Anterior cingulate cortex (tissue), 58 donors: ENCODE measurements at regions not wholly inside any gene's neighbourhood (a gene's known extent, or its start where the extent isn't known, plus 50 kb on each side); places are given as distances from the start of the nearest gene placed in this dataset.

Experiments
- DNase-seq, 58 donors: peaks; one replicate each; lab custom pipeline; 2025; lab: John Stamatoyannopoulos, UW

GRCh38 chr14:98156411-98156810 is 1115.6 kb downstream of the BCL11B start:
- DNase-seq = no peak

GRCh38 chr14:98160901-98161300 is 1111.1 kb downstream of the BCL11B start:
- no peak for DNase-seq

GRCh38 chr14:98161356-98161755 is 1110.6 kb downstream of the BCL11B start:
- no peak for DNase-seq

- no peak for DNase-seq
Observed at GRCh38 chr14:98162856-98163805, 1108.9 kb downstream of the BCL11B start.

GRCh38 chr14:98163873-98164272 is 1108.1 kb downstream of the BCL11B start:
- DNase-seq = no peak

- no peak for DNase-seq
Observed at GRCh38 chr14:98165976-98166375, 1106.0 kb downstream of the BCL11B start.

GRCh38 chr14:98167275-98167674 is 1104.7 kb downstream of the BCL11B start:
- no peak for DNase-seq

- DNase-seq = no peak
Observed at GRCh38 chr14:98167705-98168104, 1104.3 kb downstream of the BCL11B start.

- no peak for DNase-seq
Observed at GRCh38 chr14:98168211-98168985, 1103.6 kb downstream of the BCL11B start.

- no peak for DNase-seq
Observed at GRCh38 chr14:98169170-98169587, 1102.8 kb downstream of the BCL11B start.

- DNase-seq = no peak
Observed at GRCh38 chr14:98170575-98170974, 1101.4 kb downstream of the BCL11B start.

GRCh38 chr14:98171654-98172053 is 1100.3 kb downstream of the BCL11B start:
- no peak for DNase-seq

- no peak for DNase-seq
Observed at GRCh38 chr14:98172243-98172778, 1099.7 kb downstream of the BCL11B start.

- no peak for DNase-seq
Observed at GRCh38 chr14:98173305-98173704, 1098.7 kb downstream of the BCL11B start.

GRCh38 chr14:98174041-98174440 is 1098.0 kb downstream of the BCL11B start:
- no peak for DNase-seq

GRCh38 chr14:98175436-98175835 is 1096.6 kb downstream of the BCL11B start:
- no peak for DNase-seq

- DNase-seq = no peak
Observed at GRCh38 chr14:98175881-98176280, 1096.1 kb downstream of the BCL11B start.

- DNase-seq = no peak
Observed at GRCh38 chr14:98176892-98177291, 1095.1 kb downstream of the BCL11B start.

- no peak for DNase-seq
Observed at GRCh38 chr14:98177551-98177950, 1094.4 kb downstream of the BCL11B start.

GRCh38 chr14:98181241-98181640 is 1090.8 kb downstream of the BCL11B start:
- no peak for DNase-seq

GRCh38 chr14:98181768-98182167 is 1090.2 kb downstream of the BCL11B start:
- DNase-seq = no peak
